GM18508 (cell line): ENCODE measurements at regions not wholly inside any gene's neighbourhood (a gene's known extent, or its start where the extent isn't known, plus 50 kb on each side); places are given as distances from the start of the nearest gene placed in this dataset.

Experiments
- ATAC-seq: cut with Tn5 transposase; IDR thresholded peaks from one replicate; pipeline ENCODE4 v1.9.1; 2021; ENCODE audit warnings: moderate number of reproducible peaks; ENCODE audit not compliant: insufficient read depth, unreplicated experiment

- ATAC-seq = no peak
Measured at GRCh38 chr3:180092889-180093288, 56.2 kb upstream of the PEX5L start.

- ATAC-seq = no peak
Measured at GRCh38 chr3:180093535-180093934, 56.8 kb upstream of the PEX5L start.

GRCh38 chr3:180097626-180098025 lies 60.9 kb upstream of the PEX5L start:
- ATAC-seq = no peak

GRCh38 chr3:180102134-180102533 lies 65.4 kb upstream of the PEX5L start:
- ATAC-seq = no peak

- no peak for ATAC-seq
Measured at GRCh38 chr3:180102604-180103003, 65.9 kb upstream of the PEX5L start.

- ATAC-seq = no peak
Measured at GRCh38 chr3:180116203-180116602, 79.5 kb upstream of the PEX5L start.

GRCh38 chr3:180116658-180117057 lies 79.9 kb upstream of the PEX5L start:
- ATAC-seq = no peak

- ATAC-seq = no peak
Measured at GRCh38 chr3:180117381-180118163, 80.8 kb upstream of the PEX5L start.

- ATAC-seq = no peak
Measured at GRCh38 chr3:180119567-180119966, 82.8 kb upstream of the PEX5L start.

GRCh38 chr3:180123928-180124327 lies 87.2 kb upstream of the PEX5L start:
- no peak for ATAC-seq

GRCh38 chr3:180131169-180131568 lies 94.4 kb upstream of the PEX5L start:
- no peak for ATAC-seq

- ATAC-seq = no peak
Measured at GRCh38 chr3:180135101-180135500, 98.4 kb upstream of the PEX5L start.

- no peak for ATAC-seq
Measured at GRCh38 chr3:180138871-180139270, 102.1 kb upstream of the PEX5L start.

GRCh38 chr3:180142041-180142440 lies 105.3 kb upstream of the PEX5L start:
- ATAC-seq = no peak

GRCh38 chr3:180142472-180142871 lies 105.7 kb upstream of the PEX5L start:
- no peak for ATAC-seq

- no peak for ATAC-seq
Measured at GRCh38 chr3:180161770-180162169, 125.0 kb upstream of the PEX5L start.

- ATAC-seq = no peak
Measured at GRCh38 chr3:180175572-180175971, 138.8 kb upstream of the PEX5L start.

GRCh38 chr3:180176059-180176458 lies 139.3 kb upstream of the PEX5L start:
- ATAC-seq = no peak

- no peak for ATAC-seq
Measured at GRCh38 chr3:180177255-180177654, 140.5 kb upstream of the PEX5L start.

- ATAC-seq = no peak
Measured at GRCh38 chr3:180179562-180179961, 142.8 kb upstream of the PEX5L start.

- ATAC-seq = no peak
Measured at GRCh38 chr3:180180795-180181194, 144.1 kb upstream of the PEX5L start.

GRCh38 chr3:180181387-180181786 lies 144.7 kb upstream of the PEX5L start:
- no peak for ATAC-seq
